ENCODE measurements at regions not wholly inside any gene's neighbourhood (a gene's known extent, or its start where the extent isn't known, plus 50 kb on each side); places are given as distances from the start of the nearest gene placed in this dataset.
"Not testable (repeated sequence)": the region's sequence is repeated elsewhere in the genome, so short reads cannot be mapped to it uniquely, and the experiment has no call there.

DNA sequence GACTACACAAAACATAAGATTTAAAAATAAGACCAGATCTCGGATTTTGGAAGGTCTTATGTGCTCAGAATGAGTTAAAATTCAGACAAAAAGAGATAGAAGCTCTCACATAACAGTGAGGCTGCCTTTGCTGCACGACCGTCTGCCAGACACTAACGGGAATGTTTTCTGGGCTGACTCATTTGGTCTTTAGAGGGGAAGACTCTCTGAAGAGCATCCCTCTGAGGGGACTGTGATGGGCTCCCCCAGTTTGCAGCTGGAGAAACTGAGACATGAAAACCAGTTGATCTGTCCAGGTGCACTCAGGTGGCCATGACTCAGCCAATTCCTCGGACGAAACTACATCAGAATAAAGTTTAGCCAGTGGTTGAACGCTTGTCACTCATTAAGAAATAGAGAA lies 153.9 kb downstream of the RNASET2 start:
- 65 to 78% methylated on average over 7 of the region's 7 CpGs for WGBS, 2 donors
- TF ChIP-seq, protein P1, sequence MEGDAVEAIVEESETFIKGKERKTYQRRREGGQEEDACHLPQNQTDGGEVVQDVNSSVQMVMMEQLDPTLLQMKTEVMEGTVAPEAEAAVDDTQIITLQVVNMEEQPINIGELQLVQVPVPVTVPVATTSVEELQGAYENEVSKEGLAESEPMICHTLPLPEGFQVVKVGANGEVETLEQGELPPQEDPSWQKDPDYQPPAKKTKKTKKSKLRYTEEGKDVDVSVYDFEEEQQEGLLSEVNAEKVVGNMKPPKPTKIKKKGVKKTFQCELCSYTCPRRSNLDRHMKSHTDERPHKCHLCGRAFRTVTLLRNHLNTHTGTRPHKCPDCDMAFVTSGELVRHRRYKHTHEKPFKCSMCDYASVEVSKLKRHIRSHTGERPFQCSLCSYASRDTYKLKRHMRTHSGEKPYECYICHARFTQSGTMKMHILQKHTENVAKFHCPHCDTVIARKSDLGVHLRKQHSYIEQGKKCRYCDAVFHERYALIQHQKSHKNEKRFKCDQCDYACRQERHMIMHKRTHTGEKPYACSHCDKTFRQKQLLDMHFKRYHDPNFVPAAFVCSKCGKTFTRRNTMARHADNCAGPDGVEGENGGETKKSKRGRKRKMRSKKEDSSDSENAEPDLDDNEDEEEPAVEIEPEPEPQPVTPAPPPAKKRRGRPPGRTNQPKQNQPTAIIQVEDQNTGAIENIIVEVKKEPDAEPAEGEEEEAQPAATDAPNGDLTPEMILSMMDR (IDR thresholded peaks at IDR 0.05) = no peak
- no peak for TF ChIP-seq POLR2A (IDR thresholded peaks at IDR 0.05)
- intact Hi-C loops (cut with DNase I; ENCODE audit: low total_unique reads) = no loop called here
- no peak for DNase-seq (ENCODE audit: low spot score in 2 of 2)
- no peak overlapping the region for H3K4me3 ChIP-seq (ENCODE audit: low read depth, poor library complexity, severe bottlenecking)

DNA sequence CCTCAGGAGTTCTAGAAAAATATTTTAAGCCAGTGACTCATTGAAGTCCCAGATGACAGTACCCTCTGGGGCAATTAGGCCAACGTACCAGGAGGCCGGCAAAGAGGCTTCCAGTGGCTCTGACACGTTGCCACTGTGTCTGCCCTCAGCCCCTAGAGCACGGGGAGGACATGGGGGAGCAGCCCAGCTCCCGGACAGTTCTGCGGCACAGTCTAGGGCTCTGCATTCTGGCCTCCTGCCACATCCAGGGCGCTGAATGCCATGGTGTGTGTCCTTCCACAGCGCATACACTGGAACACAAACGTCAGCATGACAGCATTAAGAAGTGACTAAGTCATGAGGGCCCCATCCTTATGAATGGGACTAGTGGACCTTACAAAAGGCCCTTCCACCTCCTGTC lies 156.2 kb downstream of the RNASET2 start:
- intact Hi-C loops (cut with DNase I; ENCODE audit: low total_unique reads) = no loop called here
- H3K4me3 ChIP-seq (ENCODE audit: low read depth, poor library complexity, severe bottlenecking) = no peak overlapping the region
- 74 to 82% methylated on average over 9 of the region's 9 CpGs for WGBS, 2 donors
- TF ChIP-seq POLR2A (IDR thresholded peaks at IDR 0.05) = no peak
- TF ChIP-seq, protein P1 (IDR thresholded peaks at IDR 0.05) = no peak
- no peak for DNase-seq (ENCODE audit: low spot score in 2 of 2)

DNA sequence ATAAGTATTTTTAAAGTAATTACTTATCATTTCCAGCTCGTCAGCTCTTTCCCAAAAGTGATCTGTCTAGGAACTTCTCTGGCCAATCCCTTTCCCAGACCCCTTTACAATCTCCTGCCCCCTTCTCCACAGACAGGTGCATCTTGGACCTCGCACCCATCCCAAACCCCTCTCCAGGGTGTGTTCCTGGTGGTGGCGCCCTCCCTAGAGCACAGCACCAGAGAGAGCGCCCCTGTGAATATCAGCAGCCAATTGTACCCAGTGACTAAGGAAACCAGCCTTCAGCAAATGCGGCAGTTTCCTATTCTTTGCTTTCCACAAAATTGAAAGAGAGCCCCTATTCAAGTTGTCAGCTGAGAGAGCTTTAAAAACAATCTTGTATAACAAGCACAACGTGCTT lies 157.7 kb downstream of the RNASET2 start:
- no peak overlapping the region for H3K4me3 ChIP-seq (ENCODE audit: low read depth, poor library complexity, severe bottlenecking)
- WGBS, 2 donors = 57 to 67% methylated on average over 6 of the region's 6 CpGs
- intact Hi-C loops (cut with DNase I; ENCODE audit: low total_unique reads) = no loop called here
- no peak for TF ChIP-seq POLR2A (IDR thresholded peaks at IDR 0.05)
- TF ChIP-seq, protein P1 (IDR thresholded peaks at IDR 0.05) = no peak
- peak in 1 of 2 donors; percentile 43 for DNase-seq (ENCODE audit: low spot score in 2 of 2)

DNA sequence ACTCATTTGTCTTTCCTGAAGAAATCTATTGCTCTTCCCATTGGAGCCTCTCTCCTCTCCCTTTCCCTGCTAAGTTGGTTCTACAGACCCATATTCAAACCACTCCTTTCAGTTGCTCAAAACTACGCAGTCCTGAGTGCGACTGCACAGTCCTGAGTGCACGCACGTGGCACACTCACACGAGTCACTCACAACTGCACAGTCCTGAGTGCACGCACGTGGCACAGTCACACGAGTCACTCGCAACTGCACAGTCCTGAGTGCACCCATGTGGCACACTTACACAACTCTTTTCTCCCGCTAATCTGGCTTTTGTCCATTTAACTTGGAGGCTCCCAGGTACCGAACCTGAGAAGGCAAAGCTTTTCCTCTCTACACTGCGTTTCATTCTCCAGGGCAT lies 159.7 kb downstream of the RNASET2 start:
- no peak for TF ChIP-seq POLR2A (IDR thresholded peaks at IDR 0.05)
- TF ChIP-seq, protein P1 (IDR thresholded peaks at IDR 0.05) = no peak
- no peak for DNase-seq (ENCODE audit: low spot score in 2 of 2)
- intact Hi-C loops (cut with DNase I; ENCODE audit: low total_unique reads) = no loop called here
- 88 to 90% methylated on average over 12 of the region's 12 CpGs for WGBS, 2 donors
- no peak overlapping the region for H3K4me3 ChIP-seq (ENCODE audit: low read depth, poor library complexity, severe bottlenecking)

DNA sequence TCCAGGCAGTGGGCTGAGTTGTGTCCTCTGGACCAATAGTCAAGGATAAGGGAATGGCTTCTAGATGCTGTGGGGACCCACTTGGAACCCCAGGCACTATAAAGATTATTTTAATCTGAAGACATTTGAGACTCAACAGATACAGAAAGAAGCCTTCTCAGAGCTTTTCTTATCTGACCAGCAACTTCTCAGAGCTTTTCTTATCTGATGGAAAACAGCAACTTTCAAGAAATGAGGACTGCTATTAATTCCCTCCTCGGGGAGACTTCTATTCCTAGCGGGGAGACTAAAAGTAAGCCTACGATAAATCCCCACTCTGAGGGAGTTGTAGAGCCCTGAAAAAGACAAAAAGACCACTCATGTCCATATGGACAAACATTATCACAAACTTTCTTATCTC lies 160.5 kb downstream of the RNASET2 start:
- intact Hi-C loops (cut with DNase I; ENCODE audit: low total_unique reads) = no loop called here
- no peak for TF ChIP-seq POLR2A (IDR thresholded peaks at IDR 0.05)
- TF ChIP-seq, protein P1 (IDR thresholded peaks at IDR 0.05) = no peak
- WGBS, 2 donors = 71 to 87% methylated on average over 3 of the region's 3 CpGs

DNA sequence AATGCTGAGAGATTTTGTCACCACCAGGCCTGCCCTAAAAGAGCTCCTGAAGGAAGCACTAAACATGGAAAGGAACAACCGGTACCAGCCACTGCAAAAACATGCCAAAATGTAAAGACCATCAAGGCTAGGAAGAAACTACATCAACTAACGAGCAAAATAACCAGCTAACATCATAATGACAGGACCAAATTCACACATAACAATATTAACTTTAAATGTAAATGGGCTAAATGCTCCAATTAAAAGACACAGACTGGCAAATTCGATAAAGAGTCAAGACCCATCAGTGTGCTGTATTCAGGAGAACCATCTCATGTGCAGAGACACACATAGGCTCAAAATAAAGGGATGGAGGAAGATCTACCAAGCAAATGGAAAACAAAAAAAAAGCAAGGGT lies 163.8 kb upstream of the RPS6KA2 start:
- WGBS, 2 donors = 81 to 95% methylated on average over 3 of the region's 3 CpGs
- intact Hi-C loops (cut with DNase I; ENCODE audit: low total_unique reads); H3K4me3 ChIP-seq (ENCODE audit: low read depth, poor library complexity, severe bottlenecking); DNase-seq (ENCODE audit: low spot score in 2 of 2): not testable (repeated sequence)

More for the DNA sequence above, 160.5 kb downstream of the RNASET2 start:
- H3K4me3 ChIP-seq (ENCODE audit: low read depth, poor library complexity, severe bottlenecking) = no peak overlapping the region
- DNase-seq (ENCODE audit: low spot score in 2 of 2) = no peak

DNA sequence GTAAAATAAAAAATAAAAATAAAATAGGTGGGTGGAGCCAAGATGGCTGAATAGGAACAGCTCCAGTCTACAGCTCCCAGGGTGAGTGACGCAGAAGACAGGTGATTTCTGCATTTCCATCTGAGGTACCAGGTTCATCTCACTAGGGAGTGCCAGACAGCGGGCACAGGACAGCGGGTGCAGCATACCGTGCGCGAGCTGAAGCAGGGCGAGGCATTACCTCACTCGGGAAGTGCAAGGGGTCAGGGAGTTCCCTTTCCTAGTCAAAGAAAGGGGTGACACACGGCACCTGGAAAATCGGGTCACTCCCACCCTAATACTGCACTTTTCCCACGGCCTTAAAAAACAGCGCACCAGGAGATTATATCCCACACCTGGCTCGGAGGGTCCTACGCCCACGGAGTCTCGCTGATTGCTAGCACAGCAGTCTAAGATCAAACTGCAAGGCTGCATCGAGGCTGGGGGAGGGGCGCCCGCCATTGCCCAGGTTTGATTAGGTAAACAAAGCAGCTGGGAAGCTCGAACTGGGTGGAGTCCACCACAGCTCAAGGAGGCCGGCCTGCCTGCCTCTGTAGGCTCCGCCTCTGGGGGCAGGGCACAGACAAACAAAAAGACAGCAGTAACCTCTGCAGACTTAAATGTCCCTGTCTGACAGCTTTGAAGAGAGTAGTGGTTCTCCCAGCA lies 161.9 kb upstream of the RPS6KA2 start:
- WGBS, 2 donors = 91 to 93% methylated on average over 22 of the region's 22 CpGs
- DNase-seq (ENCODE audit: low spot score in 2 of 2) = peak; percentile 10 to 72
- intact Hi-C loops (cut with DNase I; ENCODE audit: low total_unique reads) = loop anchor here (10.0 kb wide), 1 partner anchor 356 kb away; no protein-coding TSS in a partner anchor
- not testable (repeated sequence) for H3K4me3 ChIP-seq (ENCODE audit: low read depth, poor library complexity, severe bottlenecking)
